Stimulated activated CD4-positive, alpha-beta T cell treated with anti-CD3 and anti-CD28 coated beads, TNF-alpha, amount 100 ng/mL, for 4 hours (primary cell): ENCODE measurements at regions not wholly inside any gene's neighbourhood (a gene's known extent, or its start where the extent isn't known, plus 50 kb on each side); places are given as distances from the start of the nearest gene placed in this dataset.
"Not testable (repeated sequence)": the region's sequence is repeated elsewhere in the genome, so short reads cannot be mapped to it uniquely, and the experiment has no call there.

Source experiments
- DNase-seq, 3 experiments: peaks; one replicate each; pipeline ENCODE4 v3.0.0-alpha.2; 2020; ENCODE audit warnings: low read depth in 3 of 3

GRCh38 chr3:198096015-198096414 is 136.0 kb downstream of the LMLN start:
- DNase-seq, result no peak

- DNase-seq, result no peak
Measured at GRCh38 chr3:198097048-198097447, 137.0 kb downstream of the LMLN start.

GRCh38 chr3:198098661-198099081 is 138.7 kb downstream of the LMLN start:
- DNase-seq, result not testable (repeated sequence)

- DNase-seq, result not testable (repeated sequence)
Measured at GRCh38 chr3:198103070-198103469, 143.1 kb downstream of the LMLN start.

GRCh38 chr3:198106265-198106664 is 146.2 kb downstream of the LMLN start:
- no peak for DNase-seq

- DNase-seq, result no peak
Measured at GRCh38 chr3:198107840-198108734, 148.1 kb downstream of the LMLN start.

- no peak for DNase-seq
Measured at GRCh38 chr3:198109883-198110282, 149.9 kb downstream of the LMLN start.

GRCh38 chr3:198112031-198112430 is 152.0 kb downstream of the LMLN start:
- DNase-seq, result no peak

- DNase-seq, result peak in 1 of 3 experiments; percentile 4
Measured at GRCh38 chr3:198113206-198114053, 153.4 kb downstream of the LMLN start.

GRCh38 chr3:198114516-198114915 is 154.5 kb downstream of the LMLN start:
- not testable (repeated sequence) for DNase-seq

- not testable (repeated sequence) for DNase-seq
Measured at GRCh38 chr3:198122184-198122583, 162.2 kb downstream of the LMLN start.

- DNase-seq, result not testable (repeated sequence)
Measured at GRCh38 chr3:198137038-198137835, 177.2 kb downstream of the LMLN start.

- DNase-seq, result not testable (repeated sequence)
Measured at GRCh38 chr3:198138205-198138604, 178.2 kb downstream of the LMLN start.

GRCh38 chr3:198139037-198139436 is 179.0 kb downstream of the LMLN start:
- not testable (repeated sequence) for DNase-seq

GRCh38 chr3:198139513-198140167 is 179.6 kb downstream of the LMLN start:
- DNase-seq, result not testable (repeated sequence)

- DNase-seq, result not testable (repeated sequence)
Measured at GRCh38 chr3:198143300-198144137, 183.5 kb downstream of the LMLN start.

- DNase-seq, result not testable (repeated sequence)
Measured at GRCh38 chr3:198145231-198145784, 185.3 kb downstream of the LMLN start.

GRCh38 chr3:198146070-198146469 is 186.1 kb downstream of the LMLN start:
- not testable (repeated sequence) for DNase-seq

- not testable (repeated sequence) for DNase-seq
Measured at GRCh38 chr3:198146559-198147164, 186.6 kb downstream of the LMLN start.
